Stimulated activated CD4-positive, alpha-beta T cell treated with anti-CD3 and anti-CD28 coated beads, Interleukin-1b, Interleukin-23, amount 100 ng/mL, for 1 hour (primary cell): ENCODE measurements at regions not wholly inside any gene's neighbourhood (a gene's known extent, or its start where the extent isn't known, plus 50 kb on each side); places are given as distances from the start of the nearest gene placed in this dataset.
"Not testable (repeated sequence)": the region's sequence is repeated elsewhere in the genome, so short reads cannot be mapped to it uniquely, and the experiment has no call there.

Experiments
- DNase-seq, 2 donors: peaks; one replicate each; pipeline ENCODE4 v3.0.0-alpha.2; 2020; ENCODE audit warnings: low read depth in 2 of 2

DNA sequence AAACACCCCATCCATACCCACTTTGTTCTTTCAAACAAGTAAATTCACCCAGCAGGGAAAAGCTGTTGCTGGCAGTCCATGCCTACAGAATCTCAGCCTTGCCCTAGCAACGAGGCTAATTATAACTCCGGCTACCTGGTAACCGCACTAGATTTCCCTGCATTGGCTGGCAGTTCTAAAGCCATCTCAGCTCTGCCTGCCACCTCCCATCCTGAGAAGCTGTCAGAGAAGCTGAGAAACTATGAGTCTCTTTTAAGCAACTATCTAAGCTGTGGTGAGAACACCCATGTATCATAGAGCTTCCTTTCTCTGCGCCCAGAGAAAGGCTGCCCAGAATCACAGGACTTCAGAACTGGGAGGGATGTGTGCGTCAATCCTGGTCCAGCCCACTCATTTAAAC lies 126.5 kb upstream of the NBPF9 start:
- not testable (repeated sequence) for DNase-seq

DNA sequence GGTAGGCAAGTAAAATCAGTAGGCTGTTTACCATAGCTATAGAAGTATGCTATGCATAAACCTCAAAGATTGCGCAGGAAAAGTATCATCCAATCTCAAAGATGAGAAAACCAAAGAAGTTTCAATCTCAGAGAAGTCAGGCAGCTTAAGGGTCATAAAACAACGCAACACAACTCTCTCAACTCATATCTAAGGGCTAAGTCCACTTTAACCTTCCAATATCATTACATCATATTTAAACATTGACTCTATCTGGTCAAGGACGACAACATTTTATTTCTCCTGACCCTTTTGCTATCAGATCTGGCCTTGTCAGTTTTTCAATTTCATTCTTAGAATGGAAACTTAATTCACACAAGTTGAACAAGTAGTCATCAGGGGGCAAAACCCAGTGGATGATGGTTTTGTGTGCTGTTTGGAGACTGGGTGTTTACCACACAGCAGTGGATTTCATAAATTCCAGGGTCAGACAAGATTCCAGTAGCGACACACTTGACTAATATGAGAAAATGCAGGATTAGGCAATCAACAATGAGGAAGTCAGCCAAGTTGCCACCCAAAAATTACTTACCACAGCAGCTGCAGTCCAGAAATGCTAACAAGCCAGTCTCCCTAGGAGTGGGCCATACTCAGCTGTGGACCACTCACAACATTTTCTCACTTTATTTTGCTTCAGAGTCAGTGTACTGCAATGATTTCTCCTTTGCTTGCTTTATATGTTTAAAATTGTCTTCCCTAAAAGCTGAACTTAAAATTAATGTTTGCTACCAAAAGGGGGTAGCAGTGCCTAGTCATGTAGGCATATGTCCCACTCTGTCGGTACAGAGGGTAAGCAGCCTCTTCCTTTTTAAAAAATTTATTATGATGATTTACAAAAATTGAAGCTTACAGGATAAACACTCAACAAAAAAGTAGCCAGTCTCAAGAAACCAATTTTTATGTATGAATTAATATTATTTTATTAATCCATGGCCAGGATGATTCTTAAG lies 131.9 kb upstream of the NBPF9 start:
- not testable (repeated sequence) for DNase-seq

DNA sequence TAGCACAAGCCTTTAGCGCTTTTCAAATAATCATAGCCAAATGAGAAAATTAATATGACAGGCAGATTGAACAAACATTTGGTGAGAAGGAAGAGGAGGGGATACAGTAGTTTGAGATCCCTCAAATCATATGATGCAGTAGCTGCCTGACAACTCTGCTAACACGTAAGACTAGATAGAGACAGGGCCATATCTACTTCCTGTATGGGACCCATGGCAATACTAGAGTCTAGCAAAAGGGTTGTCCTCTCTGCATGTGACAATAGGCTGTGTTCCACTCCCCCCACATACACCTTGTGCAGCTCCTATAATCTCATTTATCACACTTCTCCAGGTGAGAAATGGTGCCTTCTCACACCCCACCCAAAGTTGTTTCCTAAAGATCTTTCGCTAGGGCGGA lies 134.2 kb upstream of the NBPF9 start:
- not testable (repeated sequence) for DNase-seq

DNA sequence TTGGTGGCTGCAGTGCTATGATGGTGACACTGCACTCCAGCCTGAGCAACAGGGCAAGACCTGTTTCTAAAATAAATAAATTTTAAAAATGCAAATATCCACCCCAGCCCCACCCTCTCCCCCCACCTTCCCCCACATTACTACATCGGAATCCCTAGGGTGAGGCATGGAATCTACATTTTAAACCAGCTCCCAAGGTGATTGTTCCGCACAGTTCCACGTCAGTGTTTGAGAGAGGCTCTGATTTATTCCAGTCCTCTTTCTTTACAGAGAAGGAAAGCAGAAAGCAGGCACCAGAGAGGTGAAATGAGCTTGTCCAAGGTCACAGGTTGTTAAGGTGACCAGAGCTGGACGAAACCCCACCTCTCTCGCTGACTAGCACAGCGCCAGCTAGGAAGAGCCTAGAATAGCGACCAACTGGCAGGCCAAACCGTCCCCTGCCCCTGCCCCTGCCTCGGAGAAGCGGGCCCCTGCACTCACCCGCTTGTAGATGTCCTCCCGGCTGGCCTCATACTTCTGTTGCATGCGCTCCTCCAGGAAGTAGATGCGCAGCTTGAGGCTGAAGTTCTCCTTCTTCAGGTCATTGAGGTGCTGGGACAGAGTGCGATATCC lies 136.7 kb upstream of the NBPF9 start:
- DNase-seq = not testable (repeated sequence)

DNA sequence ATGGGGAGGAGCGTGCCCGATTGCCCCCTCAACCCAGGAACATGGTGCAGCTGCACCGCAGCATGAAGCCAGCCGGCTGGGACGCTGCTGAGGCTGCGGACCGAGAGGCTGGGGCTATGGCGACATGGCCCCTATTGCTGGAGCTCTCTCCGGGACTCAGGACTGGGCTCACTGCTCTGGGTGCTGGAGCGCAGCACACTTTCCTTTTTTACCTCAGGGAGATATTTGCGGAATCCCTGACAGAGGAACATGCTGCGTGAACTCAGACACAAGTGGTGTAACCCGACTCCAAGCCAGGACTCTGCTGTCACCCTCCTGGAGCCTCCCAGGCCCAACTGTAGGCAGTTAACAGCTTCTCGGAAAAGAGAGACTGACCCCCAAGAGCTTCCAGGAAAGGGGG lies 137.2 kb upstream of the NBPF9 start:
- DNase-seq = not testable (repeated sequence)

DNA sequence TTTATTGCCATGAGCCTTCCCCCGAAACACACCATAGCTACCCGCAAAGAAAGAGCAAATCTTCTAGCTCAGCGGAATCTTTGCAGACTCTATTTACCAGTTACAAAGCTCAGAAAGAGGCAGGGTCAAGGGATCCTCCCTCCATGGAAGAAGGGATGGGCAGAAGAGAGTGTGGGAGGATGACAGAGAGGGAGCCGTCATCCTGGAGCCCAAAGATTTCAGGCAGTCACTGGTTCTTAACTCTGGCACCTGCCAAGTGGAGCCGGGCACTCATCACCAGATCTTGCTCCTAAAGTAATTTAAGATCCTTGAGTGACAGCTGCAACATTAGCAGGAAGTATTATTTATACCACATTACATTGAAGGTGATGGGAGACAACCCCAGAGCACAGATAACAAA lies 137.9 kb upstream of the NBPF9 start:
- DNase-seq = not testable (repeated sequence)

DNA sequence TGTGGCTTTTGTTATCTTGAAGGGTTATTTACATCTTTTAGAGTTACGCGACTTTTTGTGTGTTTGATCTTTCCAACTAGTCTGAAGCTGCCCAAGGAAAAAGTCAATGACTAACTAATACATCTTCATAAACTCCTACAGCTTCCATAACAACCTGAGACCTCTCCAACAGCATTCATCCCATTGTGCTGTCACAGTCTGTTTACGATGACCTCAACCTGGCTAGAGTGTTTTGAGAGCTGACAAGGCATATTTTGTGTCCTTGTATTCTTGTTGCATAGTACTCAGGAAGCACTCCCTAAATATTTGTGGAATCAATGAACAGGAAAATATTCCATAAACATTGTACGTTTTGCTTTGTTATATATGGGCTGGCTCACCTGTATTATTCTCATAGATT lies 140.2 kb upstream of the NBPF9 start:
- DNase-seq = not testable (repeated sequence)

DNA sequence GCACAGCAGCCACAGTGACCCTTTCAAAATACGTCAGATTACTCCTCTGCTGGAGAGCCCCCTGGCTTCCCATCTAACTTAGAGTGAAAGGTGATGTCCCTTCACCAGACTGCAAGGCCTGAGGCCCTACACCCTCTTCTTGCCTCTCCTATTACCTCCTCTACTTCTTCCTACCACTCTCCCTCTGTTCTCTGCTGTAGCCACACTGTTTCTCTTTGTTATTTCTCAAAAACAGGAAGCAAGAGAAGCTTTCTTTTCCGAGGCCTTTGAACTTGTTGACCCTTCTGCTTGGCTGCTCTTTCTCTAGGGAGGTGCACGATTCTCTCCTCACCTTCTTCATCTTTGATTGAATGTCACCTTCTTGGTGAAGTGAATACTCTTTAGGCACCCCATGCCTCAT lies 141.3 kb upstream of the NBPF9 start:
- DNase-seq = not testable (repeated sequence)

DNA sequence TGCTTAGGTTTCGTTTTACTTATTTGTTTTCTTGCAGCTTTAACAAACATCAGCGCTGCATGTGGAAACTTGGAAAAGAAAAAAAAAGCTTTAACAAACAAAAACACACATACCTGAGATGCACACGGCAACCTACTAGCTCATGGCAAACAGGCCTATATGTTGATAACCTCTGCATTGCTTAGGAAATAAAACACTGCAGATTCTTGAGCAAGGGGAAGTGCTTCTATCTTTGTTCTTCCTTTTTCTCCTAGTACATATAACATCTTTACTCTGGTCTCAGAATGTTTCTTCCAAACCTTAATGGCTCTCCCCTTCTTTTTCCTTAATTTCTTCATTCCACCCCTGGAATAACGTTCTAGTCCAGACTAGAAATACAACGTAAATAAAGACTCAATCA lies 142.9 kb upstream of the NBPF9 start:
- not testable (repeated sequence) for DNase-seq

DNA sequence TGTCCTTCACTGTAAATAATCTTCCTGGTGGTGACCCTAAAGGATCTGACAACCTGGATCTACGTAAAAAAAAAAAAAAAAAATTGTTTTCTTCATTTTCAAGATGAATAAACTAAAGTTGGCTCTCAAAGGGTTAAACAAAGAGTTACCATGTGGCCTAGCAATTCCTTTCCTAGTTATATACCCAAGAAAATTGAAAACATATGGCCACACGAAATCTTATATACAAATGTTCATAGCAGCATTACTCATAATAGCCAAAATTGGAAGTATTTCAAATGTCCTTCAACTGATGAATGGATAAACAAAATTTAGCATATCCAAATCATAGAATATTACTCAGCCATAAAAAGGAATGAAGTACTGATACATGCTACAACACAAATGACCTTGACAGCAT lies 145.3 kb upstream of the NBPF9 start:
- not testable (repeated sequence) for DNase-seq

DNA sequence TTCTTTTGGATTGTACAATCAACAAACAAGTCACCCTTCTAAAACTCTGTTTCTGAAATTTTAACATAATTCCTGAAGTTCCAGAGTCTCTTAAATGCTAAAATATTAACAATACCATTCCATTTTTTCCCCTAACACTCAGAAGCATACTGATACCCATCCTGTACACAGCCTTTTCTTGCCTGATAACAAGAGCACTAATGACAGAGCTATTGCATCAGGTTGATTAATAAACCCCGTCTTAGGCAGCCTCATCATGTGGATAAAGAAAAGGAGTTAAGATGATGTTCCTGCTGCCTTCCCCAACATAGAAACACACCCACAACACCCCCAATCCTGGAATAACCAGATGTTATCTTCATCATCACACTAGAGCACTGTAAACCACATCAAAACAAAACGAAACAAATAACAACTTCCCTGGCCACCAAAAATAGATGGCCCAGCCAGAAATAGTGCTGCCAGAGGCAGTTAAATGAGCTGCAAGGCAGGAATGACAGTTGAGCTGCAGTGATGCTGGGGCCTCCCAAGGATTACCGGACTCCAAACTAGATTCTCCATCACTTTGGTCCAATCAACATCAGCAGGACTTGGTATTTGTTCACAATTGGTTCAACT lies 146.6 kb upstream of the NBPF9 start:
- not testable (repeated sequence) for DNase-seq

DNA sequence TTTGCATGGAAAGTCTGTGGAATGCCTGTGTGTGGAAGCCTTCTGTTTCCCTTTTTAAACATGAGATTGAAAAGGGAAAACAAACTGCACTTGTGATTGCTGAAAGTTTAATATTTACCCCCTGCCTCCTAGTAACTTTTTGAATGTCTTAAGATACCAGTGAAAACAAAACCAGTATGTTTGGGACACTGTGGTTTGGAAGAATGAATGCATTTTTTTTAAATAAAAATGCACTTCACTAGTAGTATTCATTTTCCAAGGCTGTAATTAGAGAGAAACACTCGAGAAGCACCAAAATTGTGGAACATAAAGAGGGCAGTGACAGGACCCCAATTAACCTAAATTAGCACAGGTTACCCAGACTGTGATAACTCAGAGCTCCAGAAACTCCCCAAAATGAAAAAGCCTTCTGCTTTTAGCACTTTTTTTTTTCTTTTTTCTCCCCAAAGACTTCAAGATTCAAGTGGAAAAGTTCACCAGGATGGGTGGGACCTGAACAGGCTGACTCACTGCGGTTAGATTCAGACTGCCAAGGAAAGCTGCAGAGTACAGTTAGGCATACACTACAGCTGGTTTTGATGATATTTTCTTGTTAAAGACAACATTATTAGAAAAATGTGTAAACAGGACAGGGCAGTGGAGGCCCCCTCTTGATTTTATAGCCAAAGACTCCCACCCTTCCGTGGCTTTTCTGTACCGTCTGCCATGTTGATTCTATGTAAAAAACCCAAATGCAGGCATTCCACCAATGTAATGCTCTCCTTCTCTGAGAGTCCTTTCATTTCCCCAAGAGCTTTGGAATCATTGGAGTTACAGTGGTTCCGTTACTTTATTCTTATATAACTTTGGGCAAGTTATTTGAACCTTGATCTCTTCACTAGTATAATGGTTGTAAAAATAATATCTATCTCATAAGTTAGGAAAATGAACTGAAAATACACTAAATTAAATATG lies 151.8 kb upstream of the NBPF9 start:
- not testable (repeated sequence) for DNase-seq

DNA sequence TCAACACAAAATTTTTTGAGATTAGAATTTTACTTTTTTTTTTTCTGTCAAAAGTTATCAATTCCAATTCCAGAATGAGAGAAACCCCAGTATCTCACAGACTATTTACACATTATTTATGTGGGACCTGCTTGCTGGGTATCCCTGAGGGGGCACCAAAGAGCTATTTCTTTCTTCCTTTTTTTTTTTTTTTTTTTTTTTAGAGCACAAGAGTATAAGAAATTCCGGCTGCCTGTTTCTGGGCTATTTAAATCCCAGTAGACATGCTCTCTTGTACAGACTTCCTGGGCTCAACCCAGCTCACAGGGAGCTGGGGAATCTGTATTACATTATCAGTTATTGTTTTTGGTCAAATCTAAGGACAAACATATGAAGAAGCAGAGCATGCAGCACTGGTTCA lies 156.9 kb upstream of the NBPF9 start:
- DNase-seq = not testable (repeated sequence)

DNA sequence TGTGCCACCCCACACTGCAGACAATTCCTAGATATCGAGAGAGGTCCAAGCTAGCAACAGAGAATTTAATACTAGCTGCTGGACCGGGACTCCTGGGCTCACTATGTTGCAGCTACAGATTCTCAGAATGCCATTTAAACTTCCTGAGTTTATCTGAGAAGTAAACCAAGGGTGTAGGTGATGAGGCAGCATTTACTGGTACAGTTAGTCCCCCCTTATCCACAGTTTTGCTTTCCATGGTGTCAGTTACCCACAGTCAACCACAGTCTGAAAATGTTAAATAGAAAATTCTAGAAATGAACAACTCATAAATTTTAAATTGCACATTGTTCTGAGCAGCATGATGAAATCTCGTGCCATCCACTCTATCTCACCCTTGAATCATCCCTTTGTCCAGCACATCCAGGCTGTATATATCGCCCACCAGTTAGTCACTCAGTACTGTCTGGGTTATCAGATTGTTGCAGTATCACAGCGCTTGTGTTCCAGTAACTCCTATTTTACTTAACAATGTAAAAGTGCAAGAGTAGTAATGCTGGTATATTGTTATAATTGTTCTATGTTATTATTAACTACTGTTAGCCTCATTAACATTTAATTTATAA lies 157.5 kb upstream of the NBPF9 start:
- DNase-seq = not testable (repeated sequence)

DNA sequence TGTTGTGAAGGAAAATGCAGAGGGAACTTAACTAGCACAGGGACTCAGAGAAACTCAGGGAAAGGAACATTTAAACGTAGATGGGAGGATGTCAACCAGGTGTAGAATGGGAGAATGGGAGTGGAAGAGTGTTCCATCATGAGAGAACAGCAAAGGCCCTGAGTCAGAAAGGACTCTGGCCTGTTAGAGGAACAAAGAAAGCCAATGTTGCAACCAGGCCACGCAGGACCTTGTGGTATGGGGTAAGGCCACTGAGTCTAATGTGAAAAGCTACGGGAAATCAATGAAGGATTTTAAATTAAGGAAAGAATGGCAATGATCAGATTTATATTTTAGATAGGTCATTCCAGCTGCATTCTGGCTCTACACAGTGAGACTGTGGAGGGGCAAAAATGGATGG lies 163.9 kb upstream of the NBPF9 start:
- DNase-seq = not testable (repeated sequence)

DNA sequence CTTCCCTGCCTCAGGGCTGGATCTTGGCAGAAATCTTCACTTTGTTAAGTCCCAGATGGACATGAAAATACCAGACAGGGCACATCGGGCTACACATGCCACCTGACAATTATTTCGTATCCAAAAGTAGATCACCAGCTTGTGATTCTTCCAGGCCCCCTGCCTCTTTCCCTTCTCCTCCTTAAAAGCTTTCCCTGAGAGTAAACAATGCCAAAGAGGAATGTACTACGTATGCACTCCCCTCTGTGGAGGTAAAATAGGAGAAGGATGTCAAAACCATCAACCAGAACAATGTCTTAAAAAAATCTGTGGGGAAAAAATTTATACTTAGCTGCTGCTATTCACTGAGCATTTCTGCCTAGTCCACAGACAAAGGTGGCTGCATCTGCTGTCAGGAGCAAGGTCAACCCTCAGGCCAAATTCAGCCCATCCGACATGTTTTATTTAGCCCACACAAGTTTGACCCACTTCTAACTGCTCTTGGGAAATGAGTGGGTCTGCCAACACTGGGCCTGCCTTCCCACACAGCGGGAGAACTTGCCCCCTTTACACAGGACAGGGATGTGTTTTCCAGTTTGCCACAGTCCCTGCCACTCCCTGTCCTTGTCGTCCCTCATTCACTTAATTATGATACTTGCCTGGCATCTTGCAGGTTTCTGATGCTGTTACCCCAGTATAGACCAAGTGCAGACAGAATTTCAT lies 165.8 kb upstream of the NBPF9 start:
- DNase-seq = not testable (repeated sequence)

DNA sequence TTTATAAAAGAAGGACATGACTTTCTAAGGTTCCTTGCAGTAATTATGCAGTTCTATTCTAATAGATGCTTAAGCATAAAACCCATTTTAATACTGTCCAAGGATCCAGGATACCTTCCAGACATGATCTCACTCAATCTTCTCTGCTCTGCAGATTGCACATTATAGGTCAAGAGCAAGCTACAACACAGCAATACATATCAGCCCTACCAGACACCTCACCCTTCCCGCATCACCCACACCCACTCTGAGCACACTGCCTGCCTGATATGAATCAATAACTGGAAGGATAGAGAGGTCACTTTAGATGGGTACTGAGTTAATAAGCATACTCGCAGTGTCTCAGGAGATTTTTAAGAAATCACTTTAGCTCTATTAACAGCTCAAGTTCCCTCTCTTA lies 166.5 kb upstream of the NBPF9 start:
- DNase-seq = not testable (repeated sequence)

DNA sequence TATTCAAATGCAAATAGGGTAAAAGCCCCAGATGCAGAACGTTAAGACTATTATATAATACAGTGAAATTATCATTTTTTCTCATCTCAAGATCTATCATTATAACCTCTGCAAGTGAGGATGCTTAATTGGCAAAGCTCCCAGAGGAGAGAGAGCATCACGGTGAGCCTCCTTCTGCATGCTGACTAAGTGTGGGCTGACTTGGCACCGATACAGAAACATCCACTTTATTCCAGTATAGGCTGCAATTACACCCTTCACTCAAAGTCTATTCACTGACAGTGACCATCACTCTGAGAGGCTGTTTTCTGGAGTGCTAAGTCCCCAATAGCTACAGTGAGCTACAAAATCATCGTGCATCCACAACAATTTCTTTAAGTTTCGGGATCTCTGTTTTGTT lies 171.1 kb upstream of the NBPF9 start:
- DNase-seq = not testable (repeated sequence)

DNA sequence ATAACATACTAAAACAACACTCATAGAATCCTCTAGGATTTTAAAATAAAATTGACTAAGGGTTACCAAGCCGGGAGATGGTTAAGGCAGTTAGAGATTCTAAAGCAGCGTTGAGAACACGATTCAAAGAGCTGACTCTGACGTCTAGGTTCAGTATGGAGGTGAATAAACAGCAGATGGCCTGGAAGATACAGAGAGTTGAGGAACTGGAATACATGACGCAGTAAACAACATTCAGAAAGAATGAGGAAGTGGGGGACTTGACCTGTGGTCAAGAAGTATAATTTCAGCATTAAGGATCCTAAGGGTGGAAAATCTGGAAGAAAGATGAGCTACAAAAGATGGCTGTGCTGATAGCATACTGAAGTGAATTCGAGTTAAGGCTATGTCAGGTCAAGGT lies 172.5 kb upstream of the NBPF9 start:
- not testable (repeated sequence) for DNase-seq

DNA sequence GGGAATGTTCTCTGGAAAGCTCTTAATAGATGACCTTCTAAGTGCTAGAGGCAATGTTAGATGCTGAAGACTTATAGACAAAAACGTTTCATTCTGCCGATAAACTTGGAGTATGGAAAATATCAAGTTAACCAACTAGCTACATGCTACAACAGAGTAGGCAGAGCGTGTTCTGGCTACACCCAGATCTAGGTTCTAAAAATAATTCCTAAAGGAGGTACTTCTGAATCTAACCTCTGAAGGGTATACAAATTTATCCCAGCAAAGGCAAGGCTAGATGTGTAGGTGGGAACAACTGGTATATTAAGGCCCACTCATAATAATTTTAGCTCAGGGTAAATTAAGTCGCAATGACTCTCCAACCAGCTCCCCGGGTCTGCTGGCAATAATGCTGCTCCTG lies 173.1 kb upstream of the NBPF9 start:
- DNase-seq = not testable (repeated sequence)
